Activated effector memory CD4-positive, alpha-beta T cell treated with anti-CD3 and anti-CD28 coated beads, Interleukin-2, amount 50 U/mL, for 16 hours (primary cell): ENCODE measurements at regions not wholly inside any gene's neighbourhood (a gene's known extent, or its start where the extent isn't known, plus 50 kb on each side); places are given as distances from the start of the nearest gene placed in this dataset.
A peak's percentile ranks its signal among the peaks of the same experiment; 100 is the strongest.
"Not testable (repeated sequence)": the region's sequence is repeated elsewhere in the genome, so short reads cannot be mapped to it uniquely, and the experiment has no call there.

Source experiments
- DNase-seq: peaks from one replicate; pipeline ENCODE4 v3.0.0-alpha.2; 2020

DNA sequence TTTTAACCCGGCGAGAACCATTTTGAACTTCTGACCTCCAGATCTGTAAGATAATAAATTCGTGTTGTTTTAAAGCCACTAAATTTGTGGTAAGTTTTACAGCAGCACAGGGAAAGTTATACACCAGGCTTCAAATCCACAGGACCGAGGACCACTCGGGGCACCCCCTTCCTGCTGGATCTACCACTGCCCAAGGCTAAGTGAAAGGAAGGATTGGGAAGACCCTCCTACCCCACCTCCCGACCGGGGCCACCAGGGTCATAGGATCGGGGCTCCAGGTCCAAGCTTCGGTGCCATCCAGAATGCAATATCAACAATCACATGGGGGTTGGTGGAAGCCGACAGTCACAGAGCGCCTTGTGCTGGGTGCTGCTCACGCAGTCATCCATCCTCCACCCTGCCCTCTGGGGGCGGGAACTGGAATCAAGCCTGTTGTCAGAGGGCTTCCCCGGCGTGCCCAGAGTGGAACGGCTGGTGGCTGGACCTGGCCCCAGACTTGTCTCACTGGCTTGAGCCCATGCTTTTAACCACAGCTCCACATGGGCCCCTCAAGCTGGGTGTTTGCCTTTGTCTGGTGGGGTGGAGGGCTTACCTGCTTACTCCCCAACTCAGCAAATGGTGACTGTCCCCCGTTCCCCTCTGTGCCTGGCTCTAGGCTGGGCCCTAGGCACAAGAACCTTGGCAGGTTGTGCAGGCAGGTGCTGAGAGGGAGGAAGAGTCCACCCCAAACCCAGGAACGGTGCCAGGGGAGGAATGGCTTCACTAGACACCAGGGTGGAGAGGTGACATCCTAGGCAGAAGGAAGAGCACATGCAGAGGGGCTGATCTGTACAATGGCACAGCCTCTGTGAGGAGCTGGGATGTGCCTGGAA lies 180.3 kb upstream of the RTL1 start:
- DNase-seq = peak; percentile 51

DNA sequence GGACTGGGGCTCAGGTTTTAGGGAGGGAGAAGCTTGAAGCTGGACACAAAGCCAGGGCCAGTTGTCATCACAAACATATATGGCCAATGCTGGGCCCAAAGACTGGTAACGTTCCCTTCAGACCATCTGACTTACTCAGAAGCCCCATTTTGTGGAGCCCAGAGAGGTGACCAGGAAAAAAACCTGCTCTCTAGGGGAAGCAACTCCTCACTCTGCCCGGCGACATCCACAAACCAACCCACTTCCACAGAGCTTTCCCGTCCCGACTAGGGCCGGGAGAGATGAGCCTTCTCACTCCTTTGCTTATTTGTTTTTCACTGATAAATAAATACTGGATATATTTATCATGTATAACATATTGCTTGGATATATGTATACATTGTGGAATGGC lies 180.9 kb upstream of the RTL1 start:
- no peak for DNase-seq

DNA sequence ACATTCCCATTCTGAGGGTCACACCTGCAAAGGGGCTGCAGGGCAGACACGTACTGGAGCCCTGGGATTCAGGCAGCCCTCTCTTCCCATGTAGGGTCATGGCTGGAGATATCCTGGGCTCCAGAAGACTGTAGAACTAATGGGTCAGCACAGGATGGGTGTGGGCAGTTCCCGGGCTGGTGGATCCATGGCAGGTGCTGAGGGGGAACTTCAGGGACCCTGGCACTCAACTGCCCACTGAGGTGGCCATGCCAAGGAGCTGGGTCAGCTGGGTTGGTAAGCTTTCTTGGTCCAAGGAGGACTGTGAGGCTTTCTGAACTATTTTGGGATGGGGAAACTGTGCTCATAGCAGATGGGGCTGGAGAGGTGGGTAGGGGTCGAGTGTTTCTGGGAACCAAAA lies 183.4 kb upstream of the RTL1 start:
- peak; percentile 24 for DNase-seq

DNA sequence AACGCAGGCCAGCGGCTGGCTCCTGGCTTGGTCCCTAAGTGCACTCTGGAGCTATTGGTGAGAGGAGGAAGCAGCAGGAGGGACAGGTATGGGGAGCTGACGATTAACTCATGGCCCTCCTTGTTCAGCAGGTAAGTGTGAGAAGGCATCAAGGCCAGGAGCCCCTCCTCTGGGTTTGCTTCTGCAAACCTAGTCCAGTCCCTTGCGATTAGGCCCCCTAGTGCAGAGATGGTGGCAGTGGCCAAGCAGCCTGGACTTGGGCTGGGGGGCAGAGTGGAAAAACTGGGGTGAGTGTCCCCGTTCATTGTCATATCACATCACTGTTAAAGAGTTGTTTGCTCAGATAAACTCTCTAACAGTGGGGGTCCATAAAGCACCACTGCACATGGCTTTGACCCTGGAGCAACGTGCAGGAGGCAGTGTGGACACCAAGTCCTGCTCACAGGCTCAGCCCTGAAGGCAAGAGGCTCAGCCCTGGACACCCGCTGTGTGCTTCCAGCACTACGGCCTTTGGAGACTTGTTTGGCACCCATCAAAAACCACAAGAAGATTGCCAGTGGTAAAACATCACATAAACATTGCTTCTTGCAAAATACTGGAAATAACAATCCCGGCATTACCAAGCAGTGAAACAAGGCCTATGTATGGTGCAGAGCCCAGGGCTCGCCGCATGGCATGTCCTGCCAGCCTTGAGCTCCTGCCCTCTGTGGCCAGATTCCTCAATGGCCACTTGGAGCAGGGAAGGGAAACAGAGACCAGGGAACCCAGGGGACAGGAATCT lies 184.3 kb upstream of the RTL1 start:
- peak; percentile 43 for DNase-seq

DNA sequence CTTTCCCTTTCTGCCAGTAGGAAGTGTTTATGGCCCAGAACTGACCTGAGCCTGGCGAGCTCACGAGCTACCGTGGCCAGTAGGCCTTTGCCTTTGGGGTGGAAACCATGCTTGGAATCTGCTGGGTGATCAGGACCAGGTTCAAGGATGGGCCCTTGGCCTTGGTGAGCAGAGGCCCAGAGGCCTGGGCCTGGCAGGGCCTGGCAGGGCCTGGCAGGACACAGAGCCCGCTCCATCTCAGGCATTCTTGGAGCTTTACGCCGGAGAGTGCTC lies 184.8 kb upstream of the RTL1 start:
- no peak for DNase-seq

DNA sequence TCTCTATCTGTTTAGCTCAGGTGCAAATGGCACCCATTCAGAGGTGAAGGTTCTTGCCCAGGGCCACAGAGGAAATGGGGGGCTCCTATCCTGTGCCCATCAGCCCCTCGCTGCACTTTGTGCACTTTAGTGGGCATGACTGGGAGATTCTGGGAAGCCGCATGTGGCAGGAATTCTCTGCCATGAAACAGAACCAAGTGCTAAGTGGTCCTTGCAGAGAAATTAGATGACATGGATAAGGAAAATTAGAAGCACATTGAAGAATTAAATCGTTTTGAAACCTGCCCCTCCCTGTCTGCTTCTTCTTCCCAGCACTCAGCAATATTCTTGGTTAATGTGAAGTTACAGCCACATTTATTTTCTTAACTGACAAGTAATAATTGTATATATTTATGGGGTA lies 185.2 kb upstream of the RTL1 start:
- peak; percentile 33 for DNase-seq

DNA sequence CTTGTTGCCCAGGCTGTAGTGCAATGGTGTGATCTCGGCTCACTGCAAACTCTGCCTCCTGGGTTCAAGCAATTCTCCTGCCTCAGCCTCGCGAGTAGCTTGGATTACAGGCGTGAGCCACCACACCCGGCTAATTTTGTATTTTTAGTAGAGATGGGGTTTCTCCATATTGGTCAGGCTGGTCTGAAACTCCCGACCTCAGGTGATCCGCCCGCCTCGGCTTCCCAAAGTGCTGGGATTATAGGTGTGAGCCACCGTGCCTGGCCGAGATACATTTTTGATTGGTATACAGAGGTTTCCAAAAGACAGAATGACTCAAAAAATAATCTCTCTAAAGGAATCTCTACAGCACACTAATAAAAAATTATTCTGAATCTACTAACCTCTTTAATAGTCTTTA lies 187.0 kb upstream of the RTL1 start:
- DNase-seq = peak; percentile 41

DNA sequence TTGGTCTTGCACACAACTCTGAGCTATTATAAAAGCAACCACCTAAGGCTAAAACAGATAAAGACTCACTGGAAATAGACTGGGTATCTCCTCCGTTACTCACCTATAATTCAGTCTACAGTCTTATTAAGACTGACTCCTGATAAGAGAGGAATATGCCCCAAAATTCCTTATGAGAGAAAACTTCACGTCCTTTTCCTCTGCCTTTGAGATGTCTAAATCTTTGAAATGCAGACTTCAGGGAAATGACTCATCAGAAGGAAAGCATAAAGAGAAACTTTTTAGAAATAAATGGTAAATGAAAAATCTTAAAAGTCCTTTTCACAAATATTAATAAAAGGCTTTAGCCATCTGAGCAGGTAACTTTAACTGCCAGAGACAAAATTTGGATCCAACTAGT lies 187.5 kb upstream of the RTL1 start:
- DNase-seq = no peak

DNA sequence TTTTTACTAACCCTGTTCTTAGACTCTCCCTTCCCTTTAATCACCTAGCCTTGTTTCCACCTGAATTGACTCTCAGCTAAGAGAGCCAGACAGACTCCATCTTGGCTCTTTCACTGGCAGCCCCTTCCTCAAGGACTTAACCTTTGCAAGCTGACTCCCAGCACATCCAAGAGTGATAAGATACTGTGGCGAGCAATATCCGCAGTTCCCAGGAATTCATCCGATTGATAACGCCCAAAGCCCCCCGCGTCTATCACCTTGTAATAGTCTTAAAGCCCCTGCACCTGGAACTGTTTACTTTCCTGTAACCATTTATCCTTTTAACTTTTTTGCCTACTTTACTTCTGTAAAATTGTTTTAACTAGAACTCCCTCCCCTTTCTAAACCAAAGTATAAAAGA lies 191.4 kb upstream of the RTL1 start:
- DNase-seq = not testable (repeated sequence)

DNA sequence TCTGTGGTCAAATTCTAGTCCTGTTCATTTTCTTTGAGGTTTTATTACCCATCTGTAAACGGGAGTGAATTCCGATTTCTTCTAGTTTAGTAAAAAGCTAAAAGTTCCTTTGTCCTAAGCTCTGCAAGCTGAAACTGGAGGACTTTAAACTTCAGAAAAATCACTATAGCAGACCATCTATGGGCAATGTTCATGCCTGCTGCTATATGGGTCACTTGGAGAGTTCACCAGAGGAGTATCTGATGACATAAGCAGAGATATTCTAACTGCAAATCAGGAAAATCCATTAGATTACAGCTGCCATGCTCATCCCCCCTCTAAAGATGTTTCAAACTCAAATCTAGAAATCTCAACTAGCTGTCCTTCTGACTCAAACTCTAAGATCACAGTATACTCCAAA lies 193.0 kb upstream of the RTL1 start:
- DNase-seq = no peak

DNA sequence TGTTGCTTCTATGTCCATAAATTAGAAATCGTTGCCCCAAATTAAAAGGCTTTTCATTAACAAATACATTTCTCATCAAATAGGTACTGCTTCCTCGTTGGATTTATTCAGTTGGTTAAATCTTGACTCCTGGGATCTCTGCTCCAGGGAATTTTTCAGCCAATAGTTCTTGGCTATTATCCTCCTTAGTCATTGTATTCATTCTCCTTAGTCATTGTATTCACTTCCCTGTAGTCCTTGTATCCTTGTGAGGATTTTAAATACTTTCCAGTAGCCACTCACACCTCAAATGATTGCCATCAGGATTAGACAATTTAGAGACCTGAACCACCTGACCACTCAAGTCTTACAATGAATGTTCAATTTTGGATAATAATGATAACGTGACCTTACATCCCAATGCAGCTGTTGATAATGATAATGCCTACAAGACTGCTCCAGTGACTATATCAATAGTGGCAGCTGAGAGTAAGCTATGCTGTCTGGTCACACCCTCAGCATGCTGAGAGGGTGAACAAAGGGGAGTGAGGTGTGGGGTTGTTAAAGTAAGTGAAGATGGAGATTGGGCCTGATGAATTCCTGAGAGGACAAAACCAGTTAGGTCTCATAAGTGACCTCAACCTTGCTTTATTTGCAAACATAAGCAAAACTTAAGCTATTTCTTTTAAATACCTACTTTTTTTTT lies 193.7 kb upstream of the RTL1 start:
- no peak for DNase-seq

DNA sequence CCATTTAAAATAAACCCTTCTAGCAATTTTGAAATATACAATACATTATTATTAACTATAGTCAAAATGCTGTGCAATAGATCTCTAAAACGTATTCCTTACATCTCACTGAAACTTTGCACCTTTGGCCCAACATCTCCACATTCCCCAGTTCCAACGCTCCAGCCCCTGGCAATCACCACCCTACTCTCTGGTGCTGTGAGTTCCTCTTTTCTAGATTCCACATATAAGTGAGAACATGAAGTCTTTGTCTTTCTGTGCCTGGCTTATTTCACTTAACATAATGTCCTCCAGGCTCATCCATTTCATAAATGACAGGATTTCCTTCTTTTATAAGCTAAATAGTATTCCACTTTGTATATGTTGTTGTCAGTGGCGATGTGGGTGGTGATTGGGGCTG lies 194.7 kb upstream of the RTL1 start:
- DNase-seq = no peak

DNA sequence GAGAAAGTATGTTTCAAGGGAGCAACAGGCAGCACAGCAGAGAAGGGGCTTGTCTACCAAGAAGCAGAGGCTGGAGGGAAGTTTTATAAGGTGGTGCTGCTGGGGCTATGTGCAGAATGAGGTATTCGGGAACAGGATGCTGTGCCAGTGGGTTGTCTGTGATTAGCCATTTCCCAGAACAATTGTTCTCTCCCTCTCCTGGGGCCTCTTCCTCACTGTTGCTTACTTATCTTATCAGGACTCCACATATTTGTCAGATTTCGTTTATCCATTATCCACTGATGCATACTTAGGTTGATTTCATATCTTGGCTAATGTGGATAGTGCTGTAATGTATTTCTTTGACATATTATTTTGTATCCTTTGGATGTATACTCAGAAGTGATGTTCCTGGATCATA lies 195.1 kb upstream of the RTL1 start:
- no peak for DNase-seq

DNA sequence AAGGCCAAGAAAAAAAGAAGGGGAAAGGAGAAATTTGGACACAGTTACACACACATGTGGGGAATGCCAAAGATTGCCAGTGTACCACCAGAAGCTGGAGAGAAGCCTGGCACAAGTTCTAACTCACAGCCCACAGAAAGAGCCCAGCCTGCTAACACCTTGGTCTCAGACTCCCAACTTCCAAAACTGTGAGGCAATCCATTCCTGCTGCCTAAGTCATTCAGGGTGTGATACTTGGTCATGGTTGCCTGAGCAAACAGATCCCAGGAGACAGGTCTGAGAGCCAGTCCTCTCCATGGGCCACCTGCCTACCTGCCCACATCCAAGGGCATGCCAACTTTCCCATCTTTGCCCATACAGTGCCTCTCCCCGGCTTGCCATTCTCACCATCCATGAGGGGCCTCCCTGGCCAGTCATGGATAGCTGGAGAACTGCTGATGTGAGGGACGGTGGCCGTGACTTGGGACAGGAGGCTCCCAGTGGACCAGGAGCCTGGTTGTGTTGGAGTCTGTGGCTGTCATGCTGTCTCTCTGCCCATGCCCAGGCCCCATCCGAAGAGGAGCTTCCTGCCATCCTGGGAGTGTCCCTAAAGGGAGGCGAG lies 198.0 kb upstream of the RTL1 start:
- DNase-seq = peak; percentile 59

DNA sequence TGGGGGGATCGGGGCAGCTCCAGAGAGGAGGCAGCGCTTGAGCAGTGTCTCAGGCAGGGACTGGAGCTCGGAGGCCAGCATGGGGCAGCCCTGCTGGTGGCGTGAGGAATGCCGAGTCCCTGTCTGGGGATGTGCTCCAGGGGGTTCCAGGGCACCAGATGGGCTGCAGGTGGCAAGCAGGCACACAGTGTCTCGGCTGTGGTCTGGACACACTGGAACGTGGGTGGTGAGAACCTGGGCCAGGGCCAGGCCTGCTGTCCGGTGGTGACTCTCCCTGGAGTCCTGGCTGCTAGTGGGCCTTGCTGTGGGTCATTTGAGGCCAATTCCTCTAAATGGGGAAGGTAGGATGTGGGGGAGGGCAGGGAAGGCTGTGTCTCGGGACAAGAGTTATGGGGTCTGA lies 199.4 kb upstream of the RTL1 start:
- peak; percentile 49 for DNase-seq

DNA sequence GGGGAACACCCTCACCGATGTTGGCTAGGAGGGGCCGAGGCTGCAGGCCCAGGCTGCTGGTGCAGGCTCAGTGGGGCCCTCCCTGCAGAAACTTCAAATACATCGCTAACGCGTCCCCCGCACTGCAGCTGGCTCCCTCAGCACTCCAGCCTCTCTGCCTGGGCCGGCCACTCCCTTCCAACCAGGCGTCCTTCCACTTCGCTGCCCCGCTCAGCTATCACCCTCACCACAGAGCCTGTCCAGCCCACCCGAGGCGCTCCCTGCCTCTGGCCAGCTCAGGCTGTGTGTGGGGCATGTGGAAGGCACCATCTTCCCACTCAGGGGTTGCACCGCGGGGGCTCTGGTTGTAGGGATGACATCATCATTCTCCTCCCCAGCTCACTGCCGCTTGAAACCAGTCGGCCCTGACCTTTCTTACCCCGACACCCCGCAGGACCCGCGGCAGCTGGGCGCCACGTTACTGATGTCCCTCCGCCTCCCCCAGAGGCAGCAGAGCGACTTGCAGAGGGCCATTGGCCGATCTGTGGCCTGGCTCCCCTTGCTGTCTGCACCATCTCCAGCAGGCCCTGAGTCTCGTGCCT lies 199.9 kb upstream of the RTL1 start:
- DNase-seq = peak; percentile 48

DNA sequence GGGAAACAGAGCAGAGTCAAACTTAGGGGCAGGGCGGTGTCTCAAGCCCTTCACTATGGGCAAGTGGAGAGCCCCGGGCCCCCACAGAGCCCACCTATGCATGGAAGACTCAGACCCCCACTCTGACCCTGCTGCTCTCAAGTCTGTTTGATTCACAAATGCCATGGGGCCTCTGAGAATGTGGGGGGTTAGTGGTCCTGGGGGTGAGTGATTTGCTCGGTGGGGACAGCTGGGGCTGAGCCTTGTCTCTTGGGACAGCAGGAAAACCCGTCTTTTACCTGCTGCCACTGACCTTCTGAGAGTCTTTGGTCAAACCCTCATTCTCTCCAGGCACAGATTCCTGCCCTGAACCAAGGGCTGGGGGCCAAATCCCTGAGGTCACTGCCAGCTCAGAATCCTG lies 201.0 kb upstream of the RTL1 start:
- DNase-seq = peak; percentile 46

DNA sequence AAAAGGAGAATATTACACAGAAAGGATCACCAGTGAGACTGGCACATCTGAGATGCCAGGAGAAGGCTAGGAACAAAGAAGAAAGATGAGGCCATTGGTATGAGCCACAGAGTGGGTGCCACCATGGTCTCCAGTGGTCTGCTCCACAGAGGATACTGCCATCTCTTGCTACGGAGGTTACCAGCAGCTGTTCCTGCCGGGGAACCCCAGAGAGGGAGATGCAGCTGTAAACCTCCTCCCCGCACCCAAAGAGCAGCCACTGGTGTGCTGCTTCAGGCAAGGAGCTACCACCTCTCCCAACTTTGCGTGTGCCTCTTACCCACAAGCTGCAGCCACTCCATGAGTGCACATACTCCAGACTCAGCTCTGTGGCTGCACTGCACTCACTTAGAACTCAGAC lies 201.5 kb upstream of the RTL1 start:
- DNase-seq = no peak

DNA sequence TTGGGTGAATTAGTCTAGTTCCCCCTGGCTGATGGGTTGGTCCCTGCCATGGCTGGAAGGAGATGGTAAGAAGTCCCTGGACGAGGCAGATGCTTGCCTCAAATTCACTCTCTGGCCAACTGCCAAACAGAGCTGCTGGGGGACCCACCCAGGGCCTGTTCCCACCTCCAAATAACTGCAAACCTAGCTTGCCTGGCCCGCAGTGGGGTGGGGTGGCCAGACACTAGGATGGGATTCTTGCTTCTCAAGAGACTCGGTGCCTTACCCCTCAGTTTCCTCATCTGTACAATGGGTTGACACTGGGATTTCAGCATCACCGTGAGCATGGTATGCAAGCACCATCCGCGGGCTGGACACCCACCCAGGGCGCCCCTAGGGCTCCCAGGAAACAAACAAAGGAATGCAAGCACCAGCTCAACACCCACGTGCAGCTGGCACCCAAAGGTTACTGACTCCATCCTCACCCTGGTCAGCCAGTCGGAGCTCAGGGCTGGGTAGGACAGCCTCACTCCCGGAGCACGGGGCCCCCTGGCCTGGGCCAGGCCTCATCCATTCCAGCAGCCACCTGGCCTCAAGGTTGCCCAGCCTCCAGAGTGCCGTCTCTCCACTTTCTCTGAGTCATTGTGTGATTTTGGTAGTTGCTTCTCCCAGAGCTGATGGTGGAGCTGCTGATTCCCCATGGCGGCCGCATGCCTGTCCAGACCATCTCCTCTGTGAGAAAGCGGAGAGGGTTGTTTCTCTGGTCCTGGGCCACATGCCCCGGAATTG lies 205.2 kb upstream of the RTL1 start:
- DNase-seq = peak; percentile 55

DNA sequence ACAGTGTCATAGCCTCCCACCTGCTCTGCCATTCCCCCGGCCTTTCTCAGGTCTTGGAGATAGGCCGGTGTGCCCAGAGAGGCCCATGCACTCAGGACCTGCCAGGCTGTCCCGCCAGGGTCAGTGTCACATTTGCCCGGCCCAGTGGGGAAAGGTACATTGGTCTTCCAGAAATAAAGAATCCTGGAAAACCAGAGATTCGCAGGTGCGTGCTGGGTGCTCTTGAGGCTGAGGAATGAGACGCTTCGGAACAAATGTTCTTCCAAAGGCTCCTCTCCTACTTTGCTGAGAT lies 205.8 kb upstream of the RTL1 start:
- DNase-seq = no peak

DNA sequence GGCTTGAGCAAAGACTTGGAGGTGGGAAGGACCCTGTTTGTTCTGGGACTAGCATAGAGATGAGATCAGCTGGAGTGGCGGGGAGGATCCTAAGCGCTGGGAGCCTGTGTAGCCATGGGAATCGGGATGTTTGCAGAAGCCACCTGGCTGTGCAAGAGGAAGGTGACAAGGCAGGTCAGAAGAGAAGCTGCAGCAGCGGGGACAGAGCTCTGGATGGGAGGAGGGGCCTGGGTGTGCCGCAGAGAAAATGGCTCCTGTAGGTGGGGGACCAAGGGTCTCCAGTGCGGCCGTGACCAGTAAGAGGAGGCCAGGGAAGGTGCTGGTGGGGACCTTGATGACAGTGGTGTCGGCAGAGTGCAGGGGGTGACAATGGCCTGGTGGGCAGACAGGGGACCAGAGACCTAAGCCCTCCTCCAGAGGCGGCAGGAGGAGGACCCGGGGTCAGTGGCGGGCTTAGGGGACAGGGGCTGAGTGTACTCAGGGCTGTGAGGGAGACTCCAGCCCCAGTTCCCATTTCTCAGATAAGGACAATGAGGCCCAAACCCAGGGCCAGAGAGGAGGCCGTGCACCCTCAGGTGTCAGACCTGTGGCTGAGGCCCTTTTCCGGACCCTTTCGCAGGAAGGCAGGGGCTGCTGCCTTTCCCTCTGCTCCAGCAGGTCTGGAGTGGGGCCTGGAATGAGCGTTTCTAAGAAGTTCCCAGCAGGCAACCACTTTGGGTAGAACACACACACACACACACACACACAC lies 206.6 kb upstream of the RTL1 start:
- peak; percentile 46 for DNase-seq
